ENCODE measurements at regions not wholly inside any gene's neighbourhood (a gene's known extent, or its start where the extent isn't known, plus 50 kb on each side); places are given as distances from the start of the nearest gene placed in this dataset.

DNA sequence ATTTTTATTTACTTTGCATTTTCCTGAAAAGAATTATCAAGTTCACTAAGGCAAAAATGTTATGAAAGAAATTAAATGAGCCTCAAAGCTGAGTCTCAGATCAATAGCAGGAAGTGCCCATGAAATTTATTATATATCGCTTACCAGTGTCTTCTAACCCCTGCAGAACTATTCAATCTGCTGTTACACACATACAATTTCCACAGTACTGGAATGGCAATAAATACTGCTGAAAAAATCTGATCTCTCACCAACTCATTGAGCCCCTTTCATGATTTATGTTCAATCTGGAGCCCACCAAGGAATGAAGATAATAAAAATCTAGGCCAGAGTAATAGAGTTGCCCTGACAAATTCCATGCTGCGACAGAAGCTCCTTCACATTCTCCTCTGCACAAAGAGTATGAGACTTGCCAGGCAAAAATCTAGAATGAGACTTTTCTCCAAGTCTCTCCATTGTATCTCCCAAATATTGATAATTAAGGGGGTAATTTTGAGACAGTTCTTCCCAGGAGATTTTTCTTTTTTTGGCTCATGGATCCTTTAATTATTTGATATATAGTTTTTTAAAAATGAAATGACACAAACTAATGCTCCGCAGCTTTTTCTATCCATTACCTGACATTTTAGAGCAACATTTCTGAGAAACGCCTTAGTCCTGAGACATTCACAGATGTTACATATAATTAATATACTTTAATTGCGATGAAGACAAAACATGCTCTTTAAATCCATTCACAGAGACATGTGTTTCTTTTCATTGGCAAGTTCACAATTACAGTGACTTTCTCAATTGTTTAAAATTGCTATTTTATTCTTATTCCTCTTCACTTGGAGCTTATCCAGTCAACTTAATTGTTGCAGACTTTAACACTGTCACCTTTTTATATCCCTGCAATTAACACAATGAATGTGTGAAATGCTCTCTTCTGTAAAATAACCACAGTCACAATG, 1020.4 kb downstream of the CBLN2 start:
- DNase-seq (ENCODE audit: low read depth) = no peak

DNA sequence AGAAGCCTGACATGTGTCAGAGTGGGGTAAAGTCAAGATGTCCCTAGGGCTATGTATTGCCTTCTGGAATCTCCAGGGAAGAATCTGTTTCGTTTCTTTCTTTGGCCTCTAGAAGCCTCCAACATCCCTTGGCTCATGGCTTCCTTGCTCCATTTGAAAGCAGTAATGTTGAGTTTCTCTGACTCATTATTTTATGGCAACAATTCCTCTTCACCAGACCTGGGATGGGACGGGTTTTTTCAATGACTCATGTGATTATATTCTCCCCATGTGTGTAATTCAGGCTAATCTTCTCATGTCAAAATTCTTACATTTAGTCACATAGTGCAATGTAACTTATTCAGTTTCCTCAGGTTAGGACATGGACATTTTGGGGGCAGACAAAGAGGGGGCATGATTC, 1038.6 kb downstream of the CBLN2 start:
- DNase-seq (ENCODE audit: low read depth) = no peak

DNA sequence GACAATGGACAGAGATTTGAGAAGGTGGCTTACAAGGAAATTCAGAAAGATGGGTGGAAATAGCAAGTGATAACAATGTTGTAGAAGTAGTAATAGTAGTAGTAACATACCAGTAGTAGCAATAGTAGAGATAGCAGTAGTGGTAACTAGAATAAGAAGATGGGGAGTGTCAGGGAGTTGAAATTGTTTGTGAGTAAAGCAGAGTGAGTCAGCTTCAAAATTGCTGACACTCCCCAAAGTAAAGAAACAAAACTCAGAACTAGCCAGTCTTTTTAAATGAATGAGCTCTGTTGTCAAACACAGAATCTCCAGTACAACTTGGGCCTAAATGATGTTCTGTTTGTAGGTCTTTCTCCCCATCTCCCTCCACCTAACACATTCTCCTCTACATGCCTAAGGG, 1040.9 kb downstream of the CBLN2 start:
- DNase-seq (ENCODE audit: low read depth) = no peak

DNA sequence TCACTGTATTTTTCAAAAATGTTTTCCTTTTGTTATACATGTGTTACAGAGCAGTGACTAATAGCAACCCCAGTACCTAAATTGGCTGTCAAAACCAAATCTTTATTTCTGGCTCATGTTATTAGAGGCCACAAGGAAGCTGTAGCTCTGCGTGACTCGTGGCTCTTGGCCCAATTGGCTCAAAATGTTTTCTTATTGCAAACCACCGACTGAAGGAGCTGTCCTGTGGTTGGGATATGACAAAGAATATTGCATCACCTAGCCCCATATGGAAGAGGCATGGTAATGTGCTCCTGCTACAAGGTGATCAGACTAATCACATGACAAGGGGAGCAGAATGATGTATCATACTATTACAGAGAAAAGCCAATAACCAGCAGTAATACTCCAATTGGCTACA, 1058.5 kb downstream of the CBLN2 start:
- no peak for DNase-seq (ENCODE audit: low read depth)

DNA sequence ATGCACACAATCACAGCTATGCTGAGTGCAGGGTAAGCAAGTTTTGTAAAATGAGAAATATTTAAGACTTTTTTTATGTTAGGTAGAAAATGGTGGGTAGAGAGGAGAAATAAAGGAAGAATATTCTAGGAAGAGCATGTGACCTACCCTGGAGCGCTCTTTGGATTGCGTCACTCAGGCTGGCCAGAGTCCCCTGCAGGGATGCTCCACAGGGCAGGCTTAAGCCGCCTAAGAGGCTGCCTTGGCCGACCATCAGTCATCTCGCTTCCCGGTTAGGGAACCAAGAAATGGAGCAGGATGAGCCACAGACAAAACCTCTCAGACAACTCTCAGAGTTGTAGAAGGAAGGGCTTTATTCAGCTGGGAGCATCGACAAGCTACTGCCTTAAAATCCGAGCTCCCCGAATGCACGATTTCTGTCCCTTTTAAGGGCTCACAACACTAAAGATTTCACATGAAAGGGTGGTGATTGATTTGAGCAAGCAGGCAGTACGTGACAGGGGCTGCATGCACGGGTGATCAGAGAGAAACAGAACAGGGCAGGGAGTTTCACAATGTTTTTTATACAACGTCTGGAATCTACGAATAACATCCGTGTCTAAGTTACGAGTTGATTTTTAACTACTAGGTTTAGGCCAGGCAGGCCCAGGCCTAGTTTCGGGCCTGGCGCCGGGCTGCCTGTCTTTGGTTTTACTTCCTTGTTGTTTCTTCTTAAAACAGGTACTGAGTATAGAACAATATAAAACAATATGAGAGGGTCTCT, 1072.0 kb downstream of the CBLN2 start:
- no peak for DNase-seq (ENCODE audit: low read depth)

DNA sequence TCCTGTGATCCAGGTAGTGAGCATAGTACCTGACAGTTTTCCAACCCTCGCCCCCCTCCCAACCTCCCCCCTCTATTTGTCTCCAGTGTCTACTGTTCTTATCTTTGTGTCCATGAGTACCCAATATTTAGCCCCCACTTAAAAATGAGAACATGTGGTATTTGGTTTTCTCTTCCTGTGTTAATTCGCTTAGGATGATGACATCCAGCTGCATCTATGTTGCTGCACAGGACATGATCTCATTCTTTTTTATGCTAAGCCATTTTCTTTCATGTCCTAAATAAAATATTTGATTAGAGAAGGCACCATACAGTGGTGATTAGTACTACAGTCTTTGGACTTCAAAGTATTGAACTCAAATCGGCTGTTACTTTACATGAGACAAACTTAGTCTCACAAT, 1087.9 kb downstream of the CBLN2 start:
- DNase-seq (ENCODE audit: low read depth) = no peak

DNA sequence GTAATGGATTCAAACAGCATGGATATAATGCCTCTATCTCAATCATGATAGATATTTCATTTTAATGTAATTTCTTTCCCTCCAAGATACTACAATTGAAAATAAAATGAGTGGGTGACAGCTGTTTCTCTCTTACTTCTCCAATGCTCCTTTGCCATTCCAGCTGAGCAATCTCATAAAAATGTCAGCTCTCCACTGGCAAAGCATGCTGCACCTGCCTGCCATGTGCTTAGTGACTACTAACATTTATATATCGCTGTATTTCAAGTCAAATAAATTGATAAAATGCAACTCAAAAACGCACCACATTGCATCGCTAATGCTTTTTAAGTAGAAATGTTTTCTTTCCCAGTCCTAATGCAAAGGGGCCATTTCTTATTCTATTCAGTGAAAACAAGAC, 1093.9 kb downstream of the CBLN2 start:
- no peak for DNase-seq (ENCODE audit: low read depth)

DNA sequence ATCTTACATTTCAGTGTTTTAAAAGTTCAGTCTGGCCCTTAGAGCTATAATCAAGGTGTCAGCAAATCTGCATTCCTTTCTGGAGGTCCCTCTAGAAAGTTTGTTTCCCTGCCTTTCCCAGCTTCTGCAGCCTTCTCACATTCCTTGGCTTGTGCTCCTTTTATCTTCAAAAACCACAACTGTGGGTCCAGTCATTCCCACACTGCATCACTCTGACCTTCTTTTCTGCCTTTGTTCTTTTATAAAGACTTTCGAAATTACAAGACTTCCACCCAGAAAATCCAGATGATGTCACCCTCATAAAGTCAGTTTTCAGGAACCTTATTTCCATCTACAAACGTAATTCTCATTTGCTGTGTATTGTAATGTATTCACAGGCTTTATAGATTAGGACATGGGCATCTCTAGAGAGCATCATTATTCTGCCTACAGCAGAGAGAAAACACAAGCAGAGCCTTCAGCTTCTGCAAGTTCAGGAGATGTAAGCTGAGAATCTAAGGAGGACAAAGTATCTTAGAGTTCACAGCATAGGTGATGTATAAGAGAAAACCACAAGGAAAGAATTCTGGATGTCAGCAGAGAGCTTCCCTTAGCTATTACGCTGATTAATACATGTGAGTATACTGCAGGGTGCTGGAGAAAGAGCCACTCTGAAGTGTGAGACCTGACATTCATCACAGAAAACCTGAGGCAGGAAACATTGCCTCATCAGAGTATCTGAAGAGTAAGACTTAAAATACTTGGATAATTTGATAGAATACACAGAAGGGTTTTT, 1100.2 kb downstream of the CBLN2 start:
- no peak for DNase-seq (ENCODE audit: low read depth)

DNA sequence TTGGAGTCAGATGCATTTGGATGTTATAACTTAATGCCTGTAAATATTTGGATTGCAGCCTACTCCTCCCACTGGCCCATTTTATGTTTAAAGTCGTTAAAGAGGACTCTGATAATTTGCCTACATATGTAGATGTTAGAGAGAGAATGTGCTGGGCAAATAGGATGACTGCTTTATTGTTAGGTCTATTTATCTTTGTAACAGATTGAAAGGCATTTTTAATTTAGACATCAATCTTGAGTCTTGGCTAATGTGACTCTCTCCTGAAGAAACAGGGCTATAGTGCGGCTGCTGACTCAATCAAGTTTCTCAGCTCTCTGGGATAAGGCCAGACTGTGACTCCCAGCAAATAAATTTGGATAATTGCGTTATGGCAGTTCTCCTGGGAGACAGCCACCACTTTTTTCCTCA, 1101.4 kb downstream of the CBLN2 start:
- no peak for DNase-seq (ENCODE audit: low read depth)

DNA sequence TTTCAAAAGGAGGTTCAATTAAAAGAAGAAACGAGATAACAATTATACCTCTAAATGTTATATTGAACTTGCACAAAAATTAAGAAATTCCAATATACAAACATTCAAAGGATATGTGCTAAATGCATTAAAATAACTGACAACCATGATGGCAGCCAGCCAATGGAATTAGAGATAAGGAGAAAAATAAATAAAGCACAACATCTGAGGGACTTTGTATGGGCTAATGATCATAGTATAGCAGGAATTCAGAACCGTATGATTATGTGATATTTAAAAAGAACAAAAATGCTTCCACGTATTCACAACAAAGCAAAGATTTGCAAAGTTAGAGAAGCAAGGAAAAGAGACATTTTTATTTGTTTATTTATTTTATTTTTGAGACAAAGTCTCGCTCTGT, 1103.0 kb downstream of the CBLN2 start:
- no peak for DNase-seq (ENCODE audit: low read depth)

DNA sequence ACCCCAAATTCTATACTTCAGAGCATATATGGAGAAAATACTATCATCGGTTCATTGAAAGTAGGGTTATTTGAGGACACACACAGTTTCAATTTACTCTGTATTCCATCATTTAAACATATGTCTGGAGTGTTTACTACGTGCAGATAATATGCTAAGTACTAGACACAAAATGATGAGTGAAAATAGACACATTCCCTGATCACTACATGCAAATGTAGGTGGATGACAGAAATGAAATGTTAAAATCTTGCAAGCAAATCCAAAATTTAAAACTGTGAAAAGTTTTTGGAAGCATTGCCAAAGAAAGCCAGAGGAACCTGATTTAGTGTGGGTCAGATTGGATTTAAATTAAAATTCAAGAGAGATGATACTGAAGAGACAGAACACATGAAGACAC, 1106.6 kb downstream of the CBLN2 start:
- no peak for DNase-seq (ENCODE audit: low read depth)

DNA sequence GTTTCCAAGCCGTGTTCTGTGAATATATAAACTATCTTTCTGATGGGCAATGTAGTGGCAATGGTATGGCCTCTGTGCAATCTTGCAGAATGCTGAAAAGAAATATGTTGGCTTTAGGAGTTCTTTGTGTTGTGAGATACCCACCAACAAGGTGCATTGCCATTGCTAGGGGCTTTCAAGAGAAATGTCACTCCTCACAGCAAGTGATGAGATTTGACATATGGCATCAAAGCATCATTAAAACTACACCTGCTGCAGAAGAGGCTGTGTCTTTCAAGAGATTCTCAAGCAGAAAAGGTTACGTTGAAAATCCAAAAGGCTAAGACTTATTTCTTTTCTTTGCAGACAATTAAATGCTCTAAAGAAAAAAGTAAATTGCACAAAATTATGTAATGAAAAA, 1110.8 kb downstream of the CBLN2 start:
- DNase-seq (ENCODE audit: low read depth) = no peak

DNA sequence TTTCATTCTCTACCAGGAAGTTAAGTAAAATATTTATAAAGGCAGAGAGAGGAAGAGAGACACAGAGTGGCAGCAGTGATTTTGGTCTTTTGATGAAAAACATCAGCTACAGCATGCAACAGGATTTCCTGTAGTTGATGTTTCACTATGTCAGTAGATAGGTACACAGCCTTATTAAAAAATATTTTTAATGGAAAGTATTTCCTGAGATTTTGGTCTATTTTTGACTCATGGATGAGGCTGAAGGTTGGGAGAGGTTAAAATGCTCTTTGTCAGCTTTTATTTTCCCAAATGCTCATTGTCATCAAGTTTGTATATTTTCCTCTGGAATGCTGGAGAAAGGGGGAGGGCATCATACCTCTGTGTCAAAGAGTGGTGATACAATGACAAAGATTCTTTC, 1112.5 kb downstream of the CBLN2 start:
- DNase-seq (ENCODE audit: low read depth) = no peak

DNA sequence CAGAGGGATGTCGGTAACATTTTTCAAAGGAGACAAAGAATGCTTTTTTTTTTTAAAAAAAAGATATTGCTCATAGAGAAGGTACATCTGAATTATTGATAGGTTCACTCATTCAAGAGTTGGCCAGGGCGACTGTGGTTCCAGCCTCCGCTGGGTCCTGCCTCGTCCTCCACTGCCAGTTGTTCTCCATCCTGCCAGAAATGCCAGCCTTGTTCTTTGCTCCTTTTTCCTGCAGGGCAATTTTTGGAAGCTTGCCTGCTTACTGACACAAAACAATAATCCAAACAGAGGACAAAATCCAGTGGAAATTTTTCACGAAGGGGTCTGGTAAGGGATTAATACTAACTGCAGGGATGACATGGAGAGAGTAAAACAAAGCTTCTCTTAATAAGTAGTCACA, 1113.0 kb downstream of the CBLN2 start:
- DNase-seq (ENCODE audit: low read depth) = no peak

DNA sequence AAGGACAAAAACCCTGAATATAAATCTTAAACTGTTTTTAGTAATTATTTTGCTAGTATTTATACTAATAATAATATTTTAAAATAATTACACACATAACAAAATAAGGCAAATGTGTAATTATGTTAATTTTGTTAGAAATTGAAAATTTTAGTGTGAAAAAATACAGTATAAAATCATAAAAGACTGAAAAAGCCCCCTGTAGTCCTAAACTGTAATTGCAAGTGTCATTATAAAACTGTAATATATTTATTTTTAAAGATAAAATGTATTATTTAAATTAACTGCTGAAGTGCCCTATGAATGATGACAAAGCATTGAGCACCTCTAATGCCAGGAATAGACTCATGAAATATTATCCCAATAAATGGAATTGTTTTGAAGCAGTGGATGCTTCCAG, 1117.7 kb downstream of the CBLN2 start:
- no peak for DNase-seq (ENCODE audit: low read depth)

DNA sequence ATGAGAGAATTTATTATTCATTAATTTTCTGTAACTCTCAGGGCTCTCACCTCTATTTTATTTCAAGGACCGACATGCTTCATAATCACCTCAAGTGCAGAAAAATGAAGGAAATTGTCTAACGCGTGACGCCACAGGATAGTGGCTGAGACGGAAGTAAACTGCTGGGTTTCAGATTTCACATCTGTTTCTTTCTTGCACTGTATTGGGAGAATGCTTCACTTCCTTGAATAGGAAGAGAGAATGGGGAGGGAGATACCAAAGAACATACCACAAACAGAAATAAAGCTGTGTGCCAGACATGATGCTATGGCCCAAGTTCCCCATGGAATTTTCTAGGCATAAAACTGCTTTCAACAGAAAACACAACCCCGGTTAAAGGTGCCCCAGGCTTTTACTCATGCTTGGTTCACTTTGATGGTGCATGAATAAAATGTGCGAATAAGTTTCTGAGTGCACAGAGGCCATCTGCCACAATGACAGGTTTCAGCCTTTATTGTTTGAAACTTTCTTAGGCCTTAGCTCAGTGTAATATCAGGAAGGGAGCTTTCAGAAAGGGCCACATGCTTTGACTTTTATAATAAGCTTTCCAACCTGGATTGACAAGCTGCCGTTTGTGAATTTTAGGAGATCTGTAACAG, 1116.4 kb downstream of the SOCS6 start:
- DNase-seq (ENCODE audit: low read depth) = no peak

DNA sequence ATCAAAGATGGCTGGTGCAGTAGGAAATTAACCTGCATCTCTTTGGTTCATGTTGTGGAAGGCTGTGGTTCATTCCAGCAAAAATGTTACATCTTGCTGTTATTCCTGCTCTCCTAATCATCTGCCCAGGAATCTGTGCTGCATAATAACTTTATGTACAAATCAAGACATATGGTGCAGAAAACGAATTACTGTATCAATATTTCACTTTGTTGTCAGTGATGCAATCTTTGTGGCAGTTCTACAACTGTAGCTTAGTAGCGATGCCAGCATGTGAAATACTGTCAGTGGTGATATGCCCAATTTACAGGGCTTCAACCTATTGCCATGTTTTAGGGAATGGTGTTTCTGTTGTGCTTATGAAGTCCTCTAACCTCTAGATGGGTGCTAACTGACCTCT, 1114.7 kb downstream of the SOCS6 start:
- no peak for DNase-seq (ENCODE audit: low read depth)

DNA sequence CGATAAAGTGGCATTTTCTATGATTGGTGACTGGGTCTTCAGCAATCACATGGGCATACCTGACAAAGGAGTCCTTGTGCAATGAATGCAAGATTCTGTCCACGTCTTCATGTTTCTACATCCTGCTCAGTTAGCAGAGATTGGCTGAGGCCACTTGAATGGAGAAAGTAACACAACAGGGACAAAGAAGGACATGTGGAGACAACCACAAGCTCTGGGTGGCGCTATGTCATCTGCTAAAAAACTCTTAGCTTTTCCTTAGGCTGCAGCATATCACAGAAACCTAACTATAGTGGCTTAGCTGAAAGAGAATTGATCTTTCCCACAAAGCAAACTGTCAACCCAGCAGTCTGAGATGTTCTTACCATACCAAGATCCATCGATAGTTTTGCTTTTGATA, 1109.7 kb downstream of the SOCS6 start:
- DNase-seq (ENCODE audit: low read depth) = no peak

DNA sequence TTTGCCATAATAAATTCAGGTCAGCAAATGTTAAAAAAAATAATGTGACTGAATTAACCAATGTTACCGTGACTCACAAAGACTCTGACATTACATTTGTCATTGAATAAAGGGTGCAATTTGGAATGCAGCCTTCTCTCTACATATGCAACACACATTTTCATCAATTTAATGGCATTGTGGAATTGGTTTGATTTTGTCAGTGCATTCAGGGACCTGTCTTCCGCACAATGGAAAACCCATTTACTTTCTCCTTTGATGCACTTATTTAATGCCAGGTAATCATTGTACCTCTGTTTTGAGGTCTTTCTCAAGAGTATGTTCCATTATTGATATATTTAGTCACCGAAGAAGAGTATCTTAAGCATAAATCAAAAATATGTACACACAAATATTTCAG, 1099.3 kb downstream of the SOCS6 start:
- DNase-seq (ENCODE audit: low read depth) = no peak

DNA sequence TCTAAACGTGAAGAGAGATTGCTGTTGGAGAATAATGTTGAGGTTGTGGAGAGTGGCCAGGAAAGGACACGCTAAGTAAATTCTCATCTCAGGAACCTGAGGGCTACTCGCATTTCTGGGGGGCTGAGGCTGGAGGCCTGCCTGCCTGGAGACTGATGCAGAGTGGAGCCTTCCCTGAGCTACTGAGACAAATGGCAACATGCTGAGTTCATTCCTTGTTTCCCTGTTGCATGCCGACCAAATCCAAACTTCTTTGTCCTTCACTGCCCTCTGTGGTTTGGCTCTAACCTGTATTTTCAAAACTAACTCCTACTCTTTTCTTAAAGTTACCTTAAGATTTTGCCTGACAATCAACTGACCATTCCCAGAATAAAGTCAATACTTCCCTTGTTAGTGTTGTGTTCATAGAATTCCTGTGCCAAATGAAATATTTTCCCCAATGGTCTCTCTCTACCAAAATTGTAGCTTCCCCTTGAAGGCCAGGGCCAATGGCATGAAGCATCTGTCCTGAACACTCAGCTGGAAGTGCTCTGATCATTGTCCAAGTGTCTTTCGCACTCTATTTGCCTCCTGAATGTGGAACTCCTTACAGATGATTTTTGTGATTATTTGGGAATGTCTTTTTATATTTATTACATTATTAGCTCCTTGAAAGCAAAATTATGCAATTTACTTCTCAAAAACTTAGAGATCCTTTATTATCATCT, 1085.6 kb downstream of the SOCS6 start:
- DNase-seq (ENCODE audit: low read depth) = no peak

DNA sequence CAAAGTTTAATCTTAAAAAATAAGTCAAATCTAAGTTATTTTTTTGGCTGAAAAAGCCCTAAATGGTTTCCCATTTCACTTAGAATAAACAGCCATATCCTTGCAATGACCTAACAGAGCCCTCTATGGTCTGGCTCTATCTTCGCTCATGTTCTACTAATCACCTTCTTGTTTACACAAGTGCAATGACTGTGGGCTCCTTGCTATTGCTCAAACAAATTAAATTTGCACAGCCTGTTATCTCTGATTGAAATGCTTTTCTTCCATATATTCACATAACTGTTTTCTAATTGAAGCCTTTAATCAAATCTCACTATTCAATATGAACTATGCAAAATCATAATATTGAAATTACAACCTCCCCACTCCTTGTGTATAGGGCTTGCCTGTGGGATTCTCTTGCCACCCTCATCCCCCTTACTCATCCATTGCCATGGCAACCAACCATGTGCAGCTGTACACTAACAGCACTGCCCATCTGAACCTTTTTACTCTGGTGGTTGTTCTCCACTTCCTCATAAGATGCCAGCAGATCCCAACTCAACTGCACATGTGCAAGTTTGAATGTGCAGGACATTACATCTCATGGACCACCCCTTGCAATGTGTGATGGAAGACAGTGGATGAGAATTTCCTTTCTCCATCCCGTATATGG, 1083.2 kb downstream of the SOCS6 start:
- DNase-seq (ENCODE audit: low read depth) = no peak
